ENCODE measurements at regions not wholly inside any gene's neighbourhood (a gene's known extent, or its start where the extent isn't known, plus 50 kb on each side); places are given as distances from the start of the nearest gene placed in this dataset.

DNA sequence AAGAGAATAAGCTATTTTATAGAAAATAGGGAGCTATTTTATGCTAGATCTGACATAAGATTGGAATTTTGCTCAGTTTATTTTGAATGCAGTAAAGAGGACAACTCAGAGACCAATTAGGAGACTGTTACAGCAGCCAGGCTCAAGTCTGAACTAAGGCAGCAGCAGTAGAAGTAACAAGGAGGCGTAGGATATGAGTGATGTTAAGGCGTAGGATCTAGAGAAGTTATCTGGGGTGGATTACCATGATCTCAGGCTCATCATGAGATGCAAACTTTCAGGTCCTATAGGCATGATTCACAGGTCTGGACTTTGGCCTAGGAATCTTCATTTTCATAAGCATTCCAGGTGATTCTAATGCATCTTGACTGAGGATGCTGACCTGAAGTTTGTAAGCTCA, 108.9 kb upstream of the BLID start:
- in situ Hi-C loops (cut with HindIII; ENCODE audit: low sequenced_read_pairs) = no loop called here
- DNase-seq (ENCODE audit: low spot score) = no peak

DNA sequence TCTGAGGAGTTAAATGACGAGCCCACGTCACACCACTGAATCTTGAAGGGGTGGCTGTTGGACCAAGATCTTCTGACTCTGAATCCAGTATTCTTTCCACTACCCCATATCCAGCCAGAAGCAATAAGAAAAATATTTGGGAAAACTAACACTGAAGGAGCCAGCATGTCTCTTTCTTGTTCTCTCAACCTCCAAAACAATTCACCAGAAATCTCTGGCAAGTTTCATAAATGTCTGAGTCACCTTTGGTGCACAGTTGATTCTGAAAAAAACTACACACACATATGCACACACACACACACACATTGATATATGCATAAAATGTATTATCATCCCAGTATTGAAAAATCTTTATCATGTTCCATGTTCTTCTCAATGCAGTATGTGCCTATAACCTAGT, 104.3 kb upstream of the BLID start:
- in situ Hi-C loops (cut with HindIII; ENCODE audit: low sequenced_read_pairs) = no loop called here
- no peak for DNase-seq (ENCODE audit: low spot score)

DNA sequence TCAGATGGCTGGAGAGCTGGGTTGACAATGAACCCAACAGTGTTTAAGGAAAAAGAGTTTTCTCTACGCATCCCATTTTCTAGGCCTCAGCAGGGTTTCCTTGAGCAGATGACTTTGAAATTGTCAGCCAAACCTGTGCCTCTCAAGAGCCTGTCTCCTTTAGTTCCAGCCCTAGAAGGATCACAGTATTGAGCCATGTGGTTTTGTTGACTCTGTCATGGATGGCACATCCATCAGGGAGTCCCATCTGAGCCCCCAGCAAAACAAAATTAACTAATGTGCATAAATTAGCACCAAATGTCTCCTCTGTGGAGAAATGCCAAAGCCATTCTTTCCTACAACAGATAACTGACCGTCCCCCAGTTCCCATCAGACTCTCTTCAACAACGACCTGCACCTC, 103.8 kb upstream of the BLID start:
- in situ Hi-C loops (cut with HindIII; ENCODE audit: low sequenced_read_pairs) = no loop called here
- no peak for DNase-seq (ENCODE audit: low spot score)

DNA sequence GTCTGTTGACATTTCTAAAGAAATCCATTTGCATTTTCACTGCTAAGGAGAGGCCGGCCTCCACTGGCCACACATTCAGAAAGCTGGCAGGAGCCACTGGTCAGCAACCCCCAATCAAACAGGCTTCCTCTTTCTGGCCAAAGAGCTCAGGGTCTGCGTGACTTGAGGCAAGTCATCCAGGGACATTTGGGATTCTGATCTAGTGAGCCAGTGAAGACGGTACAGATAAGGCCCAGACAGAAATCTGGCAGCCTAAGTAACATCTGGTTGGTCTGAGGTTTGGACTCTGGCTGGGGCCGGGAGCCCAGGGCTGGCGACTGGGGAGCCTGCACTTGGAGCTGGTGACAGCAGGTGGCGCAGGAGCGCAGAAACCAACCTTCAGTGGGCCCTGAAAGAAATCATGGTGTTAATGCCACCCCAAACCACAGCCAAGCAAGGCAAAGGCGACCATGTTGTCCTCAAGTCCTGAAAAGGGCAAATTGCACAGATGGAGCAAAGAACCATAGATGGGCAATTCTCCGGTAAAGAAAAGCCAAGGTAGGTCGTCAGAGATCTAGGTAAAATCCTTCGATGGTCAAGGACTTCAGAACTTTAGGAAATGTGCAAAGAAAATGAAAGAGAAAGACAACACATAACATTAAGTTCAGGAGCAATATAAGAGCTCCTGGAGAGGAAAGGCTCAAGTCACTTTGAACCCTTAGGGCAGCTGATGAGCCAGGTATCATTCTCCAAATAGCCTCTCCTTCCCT, 99.4 kb upstream of the BLID start:
- peak; percentile 23 for DNase-seq (ENCODE audit: low spot score)
- in situ Hi-C loops (cut with HindIII; ENCODE audit: low sequenced_read_pairs) = no loop called here

DNA sequence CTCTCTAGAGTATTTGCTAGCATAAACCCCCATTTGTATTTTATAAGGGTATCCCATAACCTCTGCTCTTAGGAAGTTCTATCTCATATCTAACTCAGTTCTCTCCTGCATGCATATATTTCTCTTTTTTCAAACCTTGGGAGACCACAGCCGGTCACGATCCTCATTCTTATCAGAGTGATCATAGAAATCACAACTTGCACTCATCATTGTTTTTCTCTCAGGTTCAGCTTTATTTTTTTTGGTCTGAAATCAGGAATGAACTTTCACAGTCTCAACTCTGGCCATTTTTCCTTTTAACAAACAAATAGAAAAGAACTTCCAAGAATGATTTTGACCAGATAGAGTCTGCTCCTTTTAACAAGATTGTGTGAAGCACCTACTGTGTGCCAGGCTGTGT, 98.6 kb upstream of the BLID start:
- no peak for DNase-seq (ENCODE audit: low spot score)
- in situ Hi-C loops (cut with HindIII; ENCODE audit: low sequenced_read_pairs) = no loop called here

DNA sequence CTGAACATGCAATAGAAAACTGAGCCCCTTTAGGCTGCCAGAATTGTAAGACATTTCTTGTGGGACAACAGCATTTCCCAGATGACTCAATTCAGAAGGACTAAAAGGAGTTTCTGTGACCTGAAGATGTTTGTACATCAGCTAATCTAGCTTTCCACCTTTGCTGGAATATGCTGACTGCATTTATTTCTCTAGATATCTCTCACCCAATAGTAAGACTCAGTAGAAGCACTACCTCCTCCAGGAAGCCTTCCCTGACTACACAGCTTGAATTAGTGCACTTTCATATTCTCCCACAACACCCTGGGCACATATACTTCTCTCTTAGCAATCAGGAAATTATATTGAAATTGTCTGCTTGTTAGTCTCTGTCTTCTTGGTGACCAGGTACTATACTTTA, 98.1 kb upstream of the BLID start:
- no peak for DNase-seq (ENCODE audit: low spot score)
- in situ Hi-C loops (cut with HindIII; ENCODE audit: low sequenced_read_pairs) = no loop called here

DNA sequence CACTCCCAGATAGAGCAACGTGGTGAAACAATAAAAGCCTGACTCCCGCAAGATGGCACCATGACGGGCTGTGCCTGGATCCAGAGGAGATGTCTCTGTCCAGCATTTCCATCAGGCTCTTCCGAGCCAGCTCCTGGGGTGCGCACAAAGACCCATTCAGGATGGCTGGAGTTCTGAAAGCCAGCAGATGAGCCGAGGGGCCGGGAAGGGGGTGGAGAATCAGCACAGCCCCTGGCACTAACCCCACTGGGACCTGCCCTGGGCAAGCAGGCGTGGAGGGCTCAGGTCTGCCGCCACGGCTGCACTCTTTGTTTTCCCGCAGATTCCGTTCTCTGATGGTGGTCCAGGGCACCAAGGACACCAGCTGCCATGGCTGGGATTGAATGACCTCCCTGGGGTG, 97.2 kb upstream of the BLID start:
- in situ Hi-C loops (cut with HindIII; ENCODE audit: low sequenced_read_pairs) = no loop called here
- peak; percentile 13 for DNase-seq (ENCODE audit: low spot score)

DNA sequence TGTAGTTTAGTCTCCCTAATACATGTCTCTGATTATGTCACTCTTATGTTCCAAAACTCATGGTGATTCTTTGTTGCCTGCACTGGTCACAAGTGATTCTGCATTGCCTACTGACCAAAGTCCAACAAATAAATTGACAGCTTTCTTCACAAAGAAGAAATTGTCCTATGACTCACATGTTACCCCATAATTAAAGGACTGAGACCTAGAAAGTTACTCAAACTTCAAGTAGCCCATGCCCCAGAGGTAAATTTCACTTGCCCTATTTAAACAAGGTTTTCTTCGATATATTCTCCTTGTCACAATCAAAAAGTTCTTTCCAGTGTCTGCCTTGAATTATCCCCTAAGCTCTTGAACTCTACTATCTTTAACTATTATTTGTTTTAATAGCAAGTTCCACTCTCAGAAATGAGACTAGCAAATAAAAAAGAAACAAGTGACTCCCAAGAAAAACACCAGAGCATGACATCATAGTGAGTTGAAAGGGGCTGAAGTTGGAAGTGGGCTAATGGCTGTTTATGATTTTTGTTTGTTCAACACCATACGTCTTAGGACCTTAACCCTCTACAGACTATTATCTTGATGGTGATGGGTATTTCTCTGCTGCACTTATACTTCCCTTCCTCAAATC, 94.5 kb upstream of the BLID start:
- no peak for DNase-seq (ENCODE audit: low spot score)
- in situ Hi-C loops (cut with HindIII; ENCODE audit: low sequenced_read_pairs) = no loop called here

DNA sequence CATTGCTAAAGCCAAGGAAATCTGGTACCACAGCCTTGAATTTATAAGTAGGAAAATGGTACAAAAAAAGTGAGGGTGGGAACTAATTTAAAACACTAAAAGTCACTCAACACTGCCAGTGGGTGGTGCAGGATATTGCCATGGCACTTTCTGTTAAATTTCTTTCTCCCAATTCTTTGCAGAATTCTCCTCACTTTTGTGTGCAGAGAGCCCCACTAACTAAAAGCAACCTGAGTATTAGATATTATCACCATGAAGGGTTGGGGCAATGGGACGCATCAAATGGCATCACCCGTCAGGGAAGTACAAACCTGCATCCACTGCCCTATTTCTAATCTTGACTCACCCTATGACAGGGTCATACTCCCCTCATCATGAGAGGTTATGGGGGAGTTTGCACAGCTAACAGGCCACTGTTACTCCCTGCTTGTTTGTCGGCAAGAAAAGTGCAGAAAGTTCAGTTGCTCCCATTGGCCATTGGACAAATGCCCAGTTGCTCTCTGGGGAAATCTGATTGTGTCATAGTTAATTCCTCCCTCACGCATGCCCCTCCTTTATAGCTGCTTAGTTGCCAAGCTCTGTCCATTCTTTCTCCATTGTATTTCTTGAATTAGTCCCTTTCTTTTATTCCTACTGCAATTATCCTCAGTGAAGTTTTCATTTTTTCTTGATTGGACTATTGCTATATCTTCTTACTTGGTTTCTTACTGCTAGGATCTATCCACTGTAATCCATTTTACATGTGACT, 93.8 kb upstream of the BLID start:
- peak; percentile 19 for DNase-seq (ENCODE audit: low spot score)
- in situ Hi-C loops (cut with HindIII; ENCODE audit: low sequenced_read_pairs) = no loop called here

DNA sequence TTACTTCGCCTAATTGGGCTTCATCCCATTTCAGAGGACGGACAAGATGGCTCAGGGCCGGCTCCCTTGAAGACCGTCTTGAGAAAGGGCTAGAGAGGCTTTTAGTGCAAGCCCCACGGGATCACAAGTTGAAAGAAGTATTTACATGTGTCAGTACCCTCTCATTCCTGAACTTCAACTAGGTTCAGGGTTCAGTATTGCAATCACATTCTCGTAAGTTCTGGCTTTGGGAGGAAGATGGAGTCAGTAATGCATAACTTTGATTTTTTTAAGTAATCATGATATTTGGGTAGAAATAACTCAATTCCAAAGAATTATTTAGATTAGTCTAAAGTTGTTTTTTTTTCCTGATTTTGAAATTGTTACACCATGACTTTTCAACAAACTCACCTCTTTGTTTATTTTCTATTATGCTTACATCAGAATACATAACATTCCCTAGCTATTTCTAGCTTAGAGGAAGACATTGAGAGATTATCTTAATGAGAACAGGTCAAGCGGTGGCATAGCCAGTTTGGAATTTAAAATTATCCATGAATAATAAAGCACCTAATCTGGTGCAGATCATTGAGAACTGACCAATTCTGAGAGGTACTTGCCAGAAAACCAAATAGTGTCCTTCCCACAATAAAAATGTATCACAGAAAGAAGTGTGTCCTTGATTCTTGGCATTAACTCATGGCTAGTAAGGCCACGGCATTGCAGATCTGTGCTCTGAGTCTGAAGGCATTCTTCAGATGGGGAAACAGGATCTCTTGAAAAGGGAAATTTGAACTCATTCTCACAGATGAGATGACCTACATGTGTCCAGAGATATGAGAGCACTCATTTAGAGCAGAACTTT, 92.1 kb upstream of the BLID start:
- in situ Hi-C loops (cut with HindIII; ENCODE audit: low sequenced_read_pairs) = no loop called here
- no peak for DNase-seq (ENCODE audit: low spot score)

DNA sequence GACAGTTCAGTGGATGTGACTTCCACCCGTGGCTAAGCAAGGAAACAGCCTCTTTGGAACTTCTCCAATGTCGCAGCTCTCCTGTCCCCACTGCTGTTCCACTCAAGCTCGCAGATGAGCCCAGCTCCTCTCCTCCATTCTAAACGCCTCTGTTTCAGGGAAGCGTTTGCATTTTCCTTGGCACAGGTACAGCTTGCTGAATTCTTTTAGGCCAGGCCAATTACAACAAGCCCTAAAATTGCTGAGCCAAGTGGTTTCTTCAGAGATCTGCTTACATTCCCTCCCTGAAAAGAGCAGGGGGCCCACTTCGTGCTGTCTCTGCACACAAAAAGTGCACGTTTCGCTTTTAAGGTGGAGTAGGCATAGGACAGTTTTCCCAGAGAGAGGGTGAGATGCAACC, 91.5 kb upstream of the BLID start:
- DNase-seq (ENCODE audit: low spot score) = no peak
- in situ Hi-C loops (cut with HindIII; ENCODE audit: low sequenced_read_pairs) = no loop called here

DNA sequence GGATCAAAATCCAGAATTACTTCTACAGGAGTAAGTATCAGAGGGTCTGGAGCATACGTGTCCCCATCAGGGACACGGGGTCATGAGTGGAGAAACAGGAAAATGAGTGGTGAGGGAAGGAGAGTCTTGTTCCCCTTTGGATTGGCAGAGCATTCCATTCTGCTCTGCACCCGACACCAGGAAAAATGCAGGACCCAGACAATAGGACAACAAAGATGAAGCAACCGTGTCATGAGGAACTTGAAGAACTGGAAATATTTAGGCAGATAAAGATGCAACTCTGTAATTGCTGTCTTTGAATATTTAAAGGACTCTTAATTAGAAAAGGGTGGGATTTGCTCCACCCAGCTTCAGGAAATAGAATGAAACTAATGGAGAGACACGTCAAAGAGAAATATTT, 89.0 kb upstream of the BLID start:
- in situ Hi-C loops (cut with HindIII; ENCODE audit: low sequenced_read_pairs) = no loop called here
- no peak for DNase-seq (ENCODE audit: low spot score)

DNA sequence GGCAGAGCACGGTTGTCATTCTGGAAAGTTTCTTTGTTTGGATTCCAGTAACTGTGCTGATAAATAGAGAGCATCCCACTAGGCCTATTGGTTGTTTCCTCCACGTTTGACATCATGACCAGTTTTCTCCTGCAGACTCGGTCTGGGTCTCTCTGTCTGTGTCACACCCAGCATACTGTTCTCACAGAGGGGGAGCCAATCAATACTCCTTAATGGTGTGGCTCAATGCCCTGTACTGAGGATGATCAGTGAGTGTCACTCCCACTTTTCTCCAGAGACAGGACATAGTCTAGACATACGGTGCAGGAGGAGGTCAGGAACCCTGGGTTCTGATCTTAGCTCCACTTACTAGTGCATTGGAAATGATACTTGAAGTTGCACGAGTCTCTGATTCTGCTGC, 88.2 kb upstream of the BLID start:
- DNase-seq (ENCODE audit: low spot score) = no peak
- in situ Hi-C loops (cut with HindIII; ENCODE audit: low sequenced_read_pairs) = no loop called here

DNA sequence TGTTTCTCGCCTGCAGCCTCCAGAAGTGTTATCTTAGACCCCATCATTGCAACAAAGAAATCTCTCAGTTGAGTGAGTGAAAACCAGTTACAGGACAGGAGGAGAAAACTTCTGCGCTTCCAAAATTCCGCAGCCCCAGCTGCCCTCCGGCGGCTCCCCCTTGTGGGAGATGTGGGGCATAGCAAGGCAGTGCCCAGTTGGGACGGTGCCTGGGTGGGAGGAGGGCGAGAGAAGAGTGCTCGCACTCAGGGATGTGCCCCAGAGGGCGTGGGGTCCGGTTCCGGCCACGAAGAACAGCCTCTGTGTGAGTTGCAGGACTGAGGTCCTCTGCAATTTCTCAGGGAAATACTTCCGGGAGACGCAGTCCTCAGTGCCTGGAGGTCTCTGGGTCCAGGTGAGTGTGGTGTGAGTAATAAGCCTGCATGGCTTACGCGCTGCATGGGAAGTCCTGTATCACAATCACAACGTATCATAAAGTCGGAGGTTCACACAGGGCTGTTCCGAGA, 87.0 kb upstream of the BLID start:
- in situ Hi-C loops (cut with HindIII; ENCODE audit: low sequenced_read_pairs) = no loop called here
- DNase-seq (ENCODE audit: low spot score) = peak; percentile 16

DNA sequence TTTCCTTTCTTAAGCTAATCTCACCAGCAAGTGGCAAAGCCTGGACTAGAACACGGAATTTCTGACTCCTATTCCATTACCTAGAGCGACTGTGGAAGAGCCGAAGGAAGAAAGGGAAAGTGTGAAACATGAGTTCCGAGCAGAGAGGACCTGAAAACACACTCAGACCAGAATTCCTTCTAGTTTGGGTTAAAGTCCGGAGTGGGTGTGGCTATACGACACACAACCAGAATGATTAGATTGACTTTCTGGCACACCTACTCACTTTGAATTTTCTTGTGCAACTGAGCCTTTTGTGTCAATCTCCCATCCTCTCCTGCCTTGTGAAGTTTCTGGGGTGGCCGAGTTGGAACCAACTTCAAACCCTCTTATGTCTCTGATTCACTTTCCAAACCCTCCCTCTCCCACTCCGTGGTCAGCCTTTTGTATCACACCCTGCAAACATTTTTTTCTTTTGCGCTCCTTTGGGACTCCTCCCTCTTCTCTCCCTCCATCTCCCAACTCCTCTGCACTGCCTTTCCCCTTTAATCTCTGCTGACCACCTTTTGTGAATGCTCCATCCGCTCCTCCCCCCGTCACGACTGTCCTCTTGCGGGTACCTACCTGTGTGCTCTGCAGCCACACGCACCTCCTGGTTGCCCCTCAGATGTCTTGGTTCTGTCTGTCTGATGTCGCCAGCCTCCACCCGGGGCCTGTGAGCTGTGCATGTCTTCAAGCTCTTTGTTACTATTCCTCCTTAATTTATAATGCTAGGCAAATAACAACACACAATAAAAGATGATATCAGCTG, 86.3 kb upstream of the BLID start:
- in situ Hi-C loops (cut with HindIII; ENCODE audit: low sequenced_read_pairs) = no loop called here

DNA sequence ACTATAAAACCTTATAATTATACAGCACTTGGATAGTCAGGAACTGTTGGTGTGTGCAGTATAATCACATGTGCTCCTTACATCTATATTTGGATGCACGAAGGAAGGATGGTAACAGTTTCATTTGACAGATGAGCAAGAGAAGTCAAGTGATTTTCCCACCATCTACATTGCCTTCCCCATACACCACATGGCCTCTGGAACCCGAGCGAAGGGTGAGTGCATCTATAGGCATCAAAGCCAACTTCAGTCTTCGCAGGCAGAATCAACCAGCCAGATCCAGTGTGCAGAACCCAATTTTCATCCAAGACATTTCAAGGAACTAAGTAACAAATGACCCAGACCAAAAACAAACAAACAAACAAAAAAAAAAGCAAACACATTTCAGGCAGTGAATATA, 85.1 kb upstream of the BLID start:
- DNase-seq (ENCODE audit: low spot score) = no peak
- in situ Hi-C loops (cut with HindIII; ENCODE audit: low sequenced_read_pairs) = no loop called here

More for the DNA sequence above, 86.3 kb upstream of the BLID start:
- no peak for DNase-seq (ENCODE audit: low spot score)

DNA sequence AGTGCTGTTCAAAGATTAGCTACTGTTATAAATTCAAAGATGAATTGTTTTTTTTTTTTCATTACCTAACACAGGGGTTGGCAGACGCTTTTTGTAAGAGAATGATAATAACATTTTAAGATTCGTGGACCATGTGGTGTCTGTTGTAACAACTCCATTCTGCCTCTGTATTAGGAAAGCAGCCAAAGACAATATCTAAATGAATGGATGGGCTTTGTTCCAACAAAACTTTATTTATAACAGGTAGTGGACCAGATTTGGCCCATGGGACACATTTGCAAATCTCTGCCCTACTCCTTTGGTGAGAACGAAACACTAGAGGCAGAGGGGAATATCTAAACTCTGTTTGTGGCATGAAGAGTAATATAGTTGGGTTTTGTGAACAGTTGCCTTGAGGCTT, 83.6 kb upstream of the BLID start:
- in situ Hi-C loops (cut with HindIII; ENCODE audit: low sequenced_read_pairs) = no loop called here

DNA sequence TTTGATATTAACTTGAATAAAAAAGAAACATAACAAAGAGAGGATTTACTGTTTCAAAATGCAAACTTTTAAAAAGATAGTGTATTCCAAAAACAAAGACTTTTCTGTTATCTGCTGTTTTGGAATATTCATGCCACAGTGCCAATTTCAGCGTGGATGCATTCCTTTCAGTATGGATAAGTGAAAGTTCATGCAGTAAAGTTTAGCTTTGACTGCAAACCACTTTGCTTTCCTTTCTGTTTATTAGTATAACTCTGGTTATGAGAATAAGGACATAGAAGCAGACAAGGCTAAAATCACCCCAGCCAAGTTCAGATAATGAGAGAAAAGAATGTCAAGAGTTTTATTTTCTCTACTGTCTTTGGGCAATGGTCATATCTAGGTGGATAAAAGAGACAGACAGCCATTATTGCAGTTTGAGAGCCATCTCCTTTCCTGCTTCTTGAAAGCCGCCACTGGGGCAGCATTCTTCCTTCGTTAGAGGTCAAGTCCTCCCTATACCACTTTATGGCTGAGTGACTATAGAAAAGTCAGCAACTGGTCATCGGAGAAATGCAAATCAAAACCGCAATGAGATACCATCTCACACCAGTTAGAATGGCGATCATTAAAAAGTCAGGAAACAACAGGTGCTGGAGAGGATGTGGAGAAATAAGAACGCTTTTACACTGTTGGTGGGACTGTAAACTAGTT, 82.4 kb upstream of the BLID start:
- no peak for DNase-seq (ENCODE audit: low spot score)
- in situ Hi-C loops (cut with HindIII; ENCODE audit: low sequenced_read_pairs) = no loop called here

More for the DNA sequence above, 83.6 kb upstream of the BLID start:
- no peak for DNase-seq (ENCODE audit: low spot score)

All from G401 (cell line).